ENCODE measurements at regions not wholly inside any gene's neighbourhood (a gene's known extent, or its start where the extent isn't known, plus 50 kb on each side); places are given as distances from the start of the nearest gene placed in this dataset.

DNA sequence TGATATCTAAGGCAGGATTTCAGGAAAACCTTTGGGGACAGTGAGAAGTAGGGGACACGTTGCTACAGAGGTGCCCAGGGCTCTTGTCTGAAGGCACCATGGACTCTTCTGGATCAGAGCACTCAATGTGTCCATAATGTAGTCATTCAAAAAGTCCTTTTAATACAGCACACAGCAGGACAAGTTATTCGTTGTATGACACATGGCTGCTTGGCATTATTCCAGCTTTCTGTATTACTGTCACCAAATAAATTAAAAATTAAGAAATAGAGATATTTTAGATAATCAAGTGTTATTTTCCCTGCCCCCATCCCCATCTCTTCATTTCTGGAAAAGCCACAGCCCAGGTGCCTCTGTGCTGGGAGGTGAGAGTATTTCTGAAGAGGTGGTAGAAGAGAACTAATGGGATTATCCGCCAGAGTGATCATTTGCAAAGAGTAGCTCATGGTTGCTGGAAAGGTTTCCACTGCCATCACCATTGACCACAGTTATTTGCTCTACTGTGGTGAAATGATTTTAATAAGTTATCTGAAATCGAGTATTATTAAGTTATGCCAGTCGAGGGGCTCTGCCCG lies 83.0 kb downstream of the CXCL12 start:
- H3K4me3 Mint-ChIP-seq (ENCODE audit: unreplicated experiment) = no peak overlapping the region

DNA sequence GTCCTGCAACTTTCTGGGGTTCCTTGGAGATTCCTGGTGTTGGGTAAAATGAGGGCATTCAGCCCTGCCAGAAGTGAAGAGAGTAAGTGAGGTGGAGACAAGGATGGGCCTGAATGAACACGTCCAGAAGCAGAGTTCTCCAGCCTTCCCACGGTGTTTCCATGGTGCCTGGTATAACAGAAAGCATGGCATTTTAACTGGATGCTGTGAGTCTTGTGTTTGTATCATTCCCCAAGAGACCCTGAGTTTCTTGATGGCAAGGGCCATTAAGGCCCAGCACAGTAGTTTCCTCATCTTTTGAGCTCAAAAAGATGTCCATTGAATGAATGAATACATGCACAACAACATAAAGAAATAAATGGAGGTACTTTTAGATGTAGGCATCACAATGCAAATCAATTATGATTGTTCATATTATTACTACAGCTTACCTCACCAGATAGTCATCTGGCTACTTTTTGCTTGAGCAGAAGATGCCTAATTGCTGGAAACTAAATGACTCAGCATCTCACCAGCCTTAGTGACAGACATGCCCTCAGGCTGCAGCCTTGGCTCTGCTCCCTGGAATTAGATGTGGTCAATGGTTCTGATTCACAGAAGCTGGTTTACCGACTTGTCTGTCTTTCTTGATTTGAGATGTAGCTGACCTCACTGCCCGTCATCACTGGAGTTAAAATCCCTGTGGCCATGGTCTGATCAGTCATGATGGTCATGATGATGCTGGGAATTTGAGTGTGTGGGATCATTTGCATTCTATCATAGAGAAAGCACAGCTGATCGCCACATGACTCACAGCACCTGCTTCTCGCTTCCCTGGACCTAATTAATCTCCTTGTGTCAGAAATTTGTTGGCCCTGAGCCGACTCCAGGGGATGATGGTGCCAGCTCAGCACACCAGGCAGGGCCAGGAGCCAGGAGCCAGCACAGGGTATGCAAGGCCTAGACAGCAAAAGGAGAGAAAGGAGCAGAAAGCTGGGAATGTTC lies 83.9 kb downstream of the CXCL12 start:
- Mint-ChIP-seq H3K27ac (ENCODE audit: unreplicated experiment) (peak overlapping the region; percentile 90), H3K27me3 (ENCODE audit: unreplicated experiment) (peaks cover 2% of the 10 kb centered on the region), H3K4me1 (ENCODE audit: unreplicated experiment) (peaks cover 33% of the 10 kb centered on the region), H3K9me3 (ENCODE audit: unreplicated experiment) (peaks cover 4% of the 10 kb centered on the region), H3K4me3 (ENCODE audit: unreplicated experiment) (no peak overlapping the region), H3K36me3 (ENCODE audit: unreplicated experiment) (peaks cover 2% of the 10 kb centered on the region)
- TF ChIP-seq, protein P1, sequence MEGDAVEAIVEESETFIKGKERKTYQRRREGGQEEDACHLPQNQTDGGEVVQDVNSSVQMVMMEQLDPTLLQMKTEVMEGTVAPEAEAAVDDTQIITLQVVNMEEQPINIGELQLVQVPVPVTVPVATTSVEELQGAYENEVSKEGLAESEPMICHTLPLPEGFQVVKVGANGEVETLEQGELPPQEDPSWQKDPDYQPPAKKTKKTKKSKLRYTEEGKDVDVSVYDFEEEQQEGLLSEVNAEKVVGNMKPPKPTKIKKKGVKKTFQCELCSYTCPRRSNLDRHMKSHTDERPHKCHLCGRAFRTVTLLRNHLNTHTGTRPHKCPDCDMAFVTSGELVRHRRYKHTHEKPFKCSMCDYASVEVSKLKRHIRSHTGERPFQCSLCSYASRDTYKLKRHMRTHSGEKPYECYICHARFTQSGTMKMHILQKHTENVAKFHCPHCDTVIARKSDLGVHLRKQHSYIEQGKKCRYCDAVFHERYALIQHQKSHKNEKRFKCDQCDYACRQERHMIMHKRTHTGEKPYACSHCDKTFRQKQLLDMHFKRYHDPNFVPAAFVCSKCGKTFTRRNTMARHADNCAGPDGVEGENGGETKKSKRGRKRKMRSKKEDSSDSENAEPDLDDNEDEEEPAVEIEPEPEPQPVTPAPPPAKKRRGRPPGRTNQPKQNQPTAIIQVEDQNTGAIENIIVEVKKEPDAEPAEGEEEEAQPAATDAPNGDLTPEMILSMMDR (IDR thresholded peaks at IDR 0.05) = no peak
- peak; percentile 93 for DNase-seq (ENCODE audit: extremely low spot score, unreplicated experiment)

More for the DNA sequence above, 83.0 kb downstream of the CXCL12 start:
- Mint-ChIP-seq H3K4me1 (ENCODE audit: unreplicated experiment) (peaks cover 41% of the 10 kb centered on the region), H3K36me3 (ENCODE audit: unreplicated experiment) (peaks cover 2% of the 10 kb centered on the region), H3K9me3 (ENCODE audit: unreplicated experiment) (peaks cover 4% of the 10 kb centered on the region), H3K27me3 (ENCODE audit: unreplicated experiment) (peaks cover 2% of the 10 kb centered on the region), H3K27ac (ENCODE audit: unreplicated experiment) (peak overlapping the region; percentile 90)
- TF ChIP-seq, protein P1 (IDR thresholded peaks at IDR 0.05) = no peak
- no peak for DNase-seq (ENCODE audit: extremely low spot score, unreplicated experiment)

DNA sequence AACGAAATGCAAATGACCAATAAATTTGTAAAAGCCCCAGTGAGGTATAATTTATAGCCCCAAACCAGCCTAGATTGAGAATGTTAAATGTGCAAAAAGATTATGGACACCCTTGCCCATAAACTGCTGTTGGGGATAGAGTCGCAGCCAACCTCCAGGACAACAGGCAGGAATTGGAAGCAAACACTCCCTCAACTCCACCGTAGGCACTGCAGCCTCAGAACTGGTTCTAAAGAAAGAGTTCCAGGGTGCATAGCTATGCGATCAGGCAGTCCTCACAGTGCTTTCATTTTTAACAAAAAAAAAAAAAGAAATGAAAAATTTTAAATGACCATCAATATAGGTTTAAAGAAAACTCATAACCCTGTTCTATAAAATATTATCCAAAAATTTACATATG lies 86.2 kb downstream of the CXCL12 start:
- no peak for DNase-seq (ENCODE audit: extremely low spot score, unreplicated experiment)
- H3K4me1 Mint-ChIP-seq (ENCODE audit: unreplicated experiment) = peaks cover 32% of the 10 kb centered on the region
- no peak overlapping the region for H3K27ac Mint-ChIP-seq (ENCODE audit: unreplicated experiment)
- H3K27me3 Mint-ChIP-seq (ENCODE audit: unreplicated experiment) = peaks cover 2% of the 10 kb centered on the region
- H3K9me3 Mint-ChIP-seq (ENCODE audit: unreplicated experiment) = no peaks in the 10 kb centered on the region
- no peaks in the 10 kb centered on the region for H3K36me3 Mint-ChIP-seq (ENCODE audit: unreplicated experiment)
- TF ChIP-seq, protein P1 (IDR thresholded peaks at IDR 0.05) = no peak
- H3K4me3 Mint-ChIP-seq (ENCODE audit: unreplicated experiment) = no peak overlapping the region

DNA sequence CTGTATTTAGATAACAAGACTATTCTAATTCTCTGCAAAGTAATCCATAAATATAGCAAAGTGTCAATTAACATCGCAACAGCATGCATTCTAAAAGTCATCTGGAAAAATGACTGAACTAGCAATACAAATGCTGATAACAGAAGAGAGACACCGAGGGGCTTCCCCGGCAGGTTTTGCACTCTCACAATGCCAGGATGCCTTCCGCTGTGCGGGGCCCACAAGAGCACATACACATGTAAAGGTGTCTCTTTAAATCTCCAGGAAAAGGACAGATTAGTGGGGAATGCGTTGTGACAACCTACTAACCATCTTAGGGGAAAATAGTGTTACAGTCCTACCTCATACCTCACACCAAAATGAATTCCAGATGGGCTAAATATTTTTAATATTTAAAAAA lies 86.9 kb downstream of the CXCL12 start:
- Mint-ChIP-seq H3K9me3 (ENCODE audit: unreplicated experiment) (no peaks in the 10 kb centered on the region), H3K27me3 (ENCODE audit: unreplicated experiment) (peaks cover 2% of the 10 kb centered on the region), H3K27ac (ENCODE audit: unreplicated experiment) (peak overlapping the region; percentile 33), H3K4me3 (ENCODE audit: unreplicated experiment) (no peak overlapping the region), H3K4me1 (ENCODE audit: unreplicated experiment) (peaks cover 32% of the 10 kb centered on the region), H3K36me3 (ENCODE audit: unreplicated experiment) (no peaks in the 10 kb centered on the region)
- DNase-seq (ENCODE audit: extremely low spot score, unreplicated experiment) = no peak
- TF ChIP-seq, protein P1 (IDR thresholded peaks at IDR 0.05) = no peak

DNA sequence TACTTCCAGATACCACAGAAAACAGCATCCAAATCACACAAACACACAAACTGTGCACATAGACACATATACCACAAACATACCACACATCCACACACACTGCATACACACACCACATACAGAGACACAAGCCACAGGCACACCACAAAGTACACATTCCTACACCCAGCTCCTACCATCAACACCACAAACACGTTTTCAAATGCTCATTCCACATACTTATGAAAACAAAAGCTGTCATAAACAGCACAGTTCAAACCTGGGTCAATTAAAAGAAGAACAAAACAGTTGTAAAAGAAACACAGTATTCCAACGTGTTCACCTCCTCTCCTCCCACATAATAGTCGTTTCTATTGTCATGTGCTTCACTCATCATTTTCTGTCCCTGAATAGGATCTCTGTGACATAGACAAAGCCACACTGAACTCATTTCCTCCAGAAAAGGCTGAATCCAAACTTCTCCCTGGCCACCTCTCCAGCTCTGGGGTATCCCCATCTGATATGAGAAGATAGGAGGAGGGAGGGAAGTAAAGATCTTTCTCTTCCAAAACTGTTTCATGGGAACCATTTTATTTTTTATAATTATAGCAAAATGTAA lies 89.2 kb downstream of the CXCL12 start:
- Mint-ChIP-seq H3K27ac (ENCODE audit: unreplicated experiment) (no peak overlapping the region), H3K9me3 (ENCODE audit: unreplicated experiment) (no peaks in the 10 kb centered on the region), H3K27me3 (ENCODE audit: unreplicated experiment) (peaks cover 11% of the 10 kb centered on the region), H3K4me1 (ENCODE audit: unreplicated experiment) (peaks cover 16% of the 10 kb centered on the region), H3K4me3 (ENCODE audit: unreplicated experiment) (no peak overlapping the region), H3K36me3 (ENCODE audit: unreplicated experiment) (no peaks in the 10 kb centered on the region)
- TF ChIP-seq, protein P1 (IDR thresholded peaks at IDR 0.05) = no peak
- no peak for DNase-seq (ENCODE audit: extremely low spot score, unreplicated experiment)

Data from osteocyte (in vitro differentiated cells).